GM18498 (cell line): ENCODE measurements at regions not wholly inside any gene's neighbourhood (a gene's known extent, or its start where the extent isn't known, plus 50 kb on each side); places are given as distances from the start of the nearest gene placed in this dataset.
"Not testable (repeated sequence)": the region's sequence is repeated elsewhere in the genome, so short reads cannot be mapped to it uniquely, and the experiment has no call there.

ENCODE experiments used
- ATAC-seq: cut with Tn5 transposase; IDR thresholded peaks from one replicate; pipeline ENCODE4 v1.9.1; 2021; ENCODE audit warnings: mild to moderate bottlenecking, moderate library complexity; ENCODE audit not compliant: unreplicated experiment

DNA sequence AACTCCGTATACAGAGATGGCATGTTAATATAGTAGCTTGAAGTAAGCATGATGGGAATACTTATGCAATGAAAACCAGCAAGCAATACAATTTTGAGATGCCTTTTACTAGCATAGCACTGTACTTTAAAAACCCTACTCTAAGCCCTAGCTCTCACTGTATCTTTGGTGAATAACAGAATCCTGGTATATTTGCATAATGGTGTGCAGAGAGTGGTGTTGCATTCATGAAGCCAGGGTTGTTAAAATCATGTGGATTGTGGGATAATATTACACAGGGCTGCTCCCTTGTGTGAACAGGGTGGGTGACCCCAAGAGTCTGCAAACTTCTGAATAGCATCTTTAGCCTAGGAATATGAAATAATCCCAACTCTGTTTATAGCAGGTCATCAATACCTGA lies 105.2 kb upstream of the BMP2 start:
- no peak for ATAC-seq

DNA sequence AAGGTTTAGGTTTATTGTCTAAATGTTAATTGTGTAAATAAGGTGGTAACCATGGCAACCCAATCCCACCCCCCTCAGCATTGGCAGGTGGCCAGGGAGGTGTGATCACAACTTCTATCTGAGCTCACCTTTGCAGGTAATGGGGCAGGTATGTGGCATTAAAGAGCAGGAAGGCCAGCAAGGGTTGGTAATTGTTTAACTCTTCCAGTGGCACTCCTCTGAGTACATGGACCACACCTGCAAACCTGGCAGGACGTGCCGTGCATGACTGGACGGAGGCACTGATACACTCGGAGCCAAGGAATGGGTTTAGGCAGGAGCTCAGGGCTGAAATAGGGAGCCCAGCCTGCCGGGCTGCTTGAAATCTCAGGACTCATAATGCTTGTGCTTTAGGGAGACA lies 107.0 kb upstream of the BMP2 start:
- no peak for ATAC-seq

DNA sequence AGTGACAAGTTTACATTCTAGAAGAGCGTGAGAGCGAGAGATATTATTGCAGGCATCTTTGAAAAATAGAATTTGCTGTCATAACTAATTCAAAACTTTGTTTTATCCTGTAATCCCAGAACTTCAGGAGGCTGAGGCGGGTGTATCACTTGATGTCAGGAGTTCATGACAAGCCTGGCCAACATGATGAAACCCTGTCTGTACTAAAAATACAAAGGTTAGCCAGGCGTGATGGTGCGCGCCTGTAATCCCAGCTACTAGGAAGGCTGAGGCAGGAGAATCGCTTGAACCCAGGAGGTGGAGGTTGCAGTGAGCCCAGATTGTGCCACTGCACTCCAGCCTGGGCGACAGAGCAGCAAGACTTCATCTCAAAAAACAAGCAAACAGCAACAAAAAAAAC lies 108.6 kb upstream of the BMP2 start:
- not testable (repeated sequence) for ATAC-seq

- ATAC-seq = no peak
Measured at GRCh38 chr20:6657904-6658303, 109.6 kb upstream of the BMP2 start.

GRCh38 chr20:6657111-6657510 lies 110.4 kb upstream of the BMP2 start:
- no peak for ATAC-seq

DNA sequence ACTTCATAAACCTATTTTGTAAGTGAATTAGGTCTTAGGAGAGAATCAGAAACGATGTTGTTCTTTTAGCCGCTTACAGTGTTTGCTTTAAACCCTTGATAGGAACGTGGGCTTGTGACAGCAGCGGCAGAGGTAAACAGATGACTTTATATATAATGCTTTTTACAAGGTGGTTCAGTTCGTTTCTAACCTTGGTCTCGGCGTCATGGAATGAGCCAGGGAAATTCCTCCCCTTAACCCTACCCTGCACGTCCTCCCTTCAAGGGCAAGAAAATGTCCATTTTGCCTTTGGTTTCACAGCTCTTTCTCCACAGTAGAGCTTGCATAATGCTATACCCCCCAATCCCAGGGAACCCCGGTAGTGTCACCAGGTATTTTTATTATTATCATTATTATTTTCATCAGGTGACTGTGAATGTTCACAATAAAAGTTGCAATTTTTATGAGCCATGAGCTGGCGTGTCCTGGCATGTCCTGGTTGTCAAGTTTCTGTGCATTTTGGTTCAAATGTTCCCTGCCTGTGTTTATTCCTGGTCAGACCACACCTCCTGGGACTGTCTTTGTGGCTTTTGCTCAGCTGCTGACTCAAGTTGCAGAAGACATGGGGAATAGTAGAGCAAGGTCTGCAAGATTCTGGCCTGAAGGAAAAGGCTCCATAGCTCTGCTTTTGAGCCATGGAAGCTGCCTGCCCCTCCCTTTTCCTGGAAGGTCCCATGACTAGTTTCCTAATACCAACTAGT lies 112.8 kb upstream of the BMP2 start:
- ATAC-seq = no peak

DNA sequence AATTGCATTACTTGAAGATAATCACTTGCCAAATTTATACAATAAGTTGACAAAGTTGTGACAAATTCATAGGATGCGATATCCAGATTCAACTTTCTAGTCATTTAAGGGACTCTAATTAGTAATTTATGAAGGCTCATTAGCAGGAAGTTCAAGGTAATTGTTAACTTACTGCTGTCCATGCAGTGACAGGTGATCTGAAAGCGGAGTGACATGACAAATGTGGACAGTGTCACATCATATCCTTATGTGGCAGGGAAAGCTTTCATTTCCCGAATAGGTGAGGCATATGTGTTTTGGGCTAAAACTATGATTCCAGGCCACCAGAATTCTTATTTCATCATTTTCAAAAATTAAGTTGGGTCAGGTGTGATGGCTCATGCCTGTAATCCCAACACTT lies 115.9 kb upstream of the BMP2 start:
- no peak for ATAC-seq

- ATAC-seq = no peak
Measured at GRCh38 chr20:6651016-6651415, 116.5 kb upstream of the BMP2 start.

- ATAC-seq = no peak
Measured at GRCh38 chr20:6646021-6646636, 121.4 kb upstream of the BMP2 start.

DNA sequence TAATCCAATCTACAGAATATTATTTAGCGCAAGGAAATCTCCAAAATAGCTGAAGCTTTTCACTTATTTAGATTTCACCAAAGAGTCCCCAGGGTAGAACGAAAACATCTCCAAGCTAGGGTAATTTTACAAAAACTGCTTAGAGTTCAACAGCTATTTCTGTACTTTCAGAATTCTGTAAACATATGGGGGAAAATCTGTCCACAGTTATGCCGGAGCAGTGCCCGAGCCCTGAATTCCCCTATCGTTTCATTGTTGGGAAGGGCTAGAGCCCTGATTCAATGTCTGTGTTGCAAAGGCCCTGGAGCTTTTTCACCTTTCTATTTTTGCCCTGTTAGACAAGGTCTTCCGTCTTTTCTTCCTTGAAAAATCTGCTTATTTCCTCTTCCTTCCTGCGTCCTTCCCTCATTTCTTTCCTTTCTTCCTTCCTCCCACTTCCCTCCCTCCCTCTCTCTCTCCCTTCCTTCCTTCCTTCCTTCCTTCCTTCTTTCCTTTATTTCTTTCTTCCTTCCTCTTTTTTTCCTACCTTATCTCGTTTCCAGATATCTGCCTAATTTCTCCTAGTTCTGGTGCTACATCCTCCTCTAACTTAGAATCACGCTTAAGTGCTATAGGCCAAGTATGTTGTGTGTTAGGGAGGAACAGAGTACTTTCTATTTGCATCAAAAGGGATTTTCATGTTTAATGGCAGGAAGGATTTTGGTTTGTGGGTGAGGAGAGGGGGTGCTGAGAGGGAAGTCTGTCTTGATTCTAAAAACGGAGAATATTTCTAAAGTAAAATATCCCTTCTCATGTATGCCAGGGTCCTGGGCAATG lies 122.5 kb upstream of the BMP2 start:
- ATAC-seq = no peak

DNA sequence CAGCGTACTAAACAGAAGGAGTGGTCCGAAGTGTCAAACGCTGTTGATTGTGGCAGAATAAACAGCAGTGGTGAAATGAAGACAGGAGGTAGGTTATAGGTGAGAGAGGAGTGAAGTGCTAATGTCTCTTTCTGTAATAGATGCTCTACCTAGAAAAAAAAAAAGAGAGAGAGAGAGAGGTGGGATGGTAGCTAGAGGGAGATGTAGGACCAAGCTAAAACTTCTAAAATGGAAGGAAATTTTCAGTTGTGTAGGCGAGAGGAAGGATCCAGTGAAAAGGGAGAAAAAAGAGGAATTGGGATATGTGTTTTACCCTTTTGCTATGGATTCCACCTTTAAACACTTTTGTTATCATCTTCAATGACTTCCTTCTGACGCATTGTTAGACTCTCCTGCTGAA lies 126.5 kb upstream of the BMP2 start:
- no peak for ATAC-seq

DNA sequence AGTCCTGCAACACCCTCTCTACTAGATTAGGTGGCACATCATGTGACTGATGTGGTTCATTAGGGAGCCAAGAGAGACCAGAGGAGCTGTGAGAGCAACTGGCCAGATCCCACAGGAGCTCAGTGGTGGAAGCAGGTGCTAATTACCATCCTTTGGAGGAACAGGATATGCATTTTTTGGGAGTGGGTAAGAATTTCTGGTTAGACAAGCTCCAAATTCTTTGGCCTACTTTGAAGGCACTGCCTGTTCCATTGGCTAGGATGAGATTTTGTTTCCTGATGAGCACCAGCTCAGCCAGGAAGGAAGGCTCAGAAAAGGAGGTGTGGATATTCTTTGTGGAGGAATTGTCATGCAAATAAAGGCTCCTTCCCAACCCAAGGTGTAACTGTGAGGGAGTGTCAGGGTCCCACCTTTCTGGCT lies 130.3 kb upstream of the BMP2 start:
- no peak for ATAC-seq

- ATAC-seq = no peak
Measured at GRCh38 chr20:6636209-6637159, 131.0 kb upstream of the BMP2 start.

GRCh38 chr20:6635034-6635736 lies 132.3 kb upstream of the BMP2 start:
- no peak for ATAC-seq

DNA sequence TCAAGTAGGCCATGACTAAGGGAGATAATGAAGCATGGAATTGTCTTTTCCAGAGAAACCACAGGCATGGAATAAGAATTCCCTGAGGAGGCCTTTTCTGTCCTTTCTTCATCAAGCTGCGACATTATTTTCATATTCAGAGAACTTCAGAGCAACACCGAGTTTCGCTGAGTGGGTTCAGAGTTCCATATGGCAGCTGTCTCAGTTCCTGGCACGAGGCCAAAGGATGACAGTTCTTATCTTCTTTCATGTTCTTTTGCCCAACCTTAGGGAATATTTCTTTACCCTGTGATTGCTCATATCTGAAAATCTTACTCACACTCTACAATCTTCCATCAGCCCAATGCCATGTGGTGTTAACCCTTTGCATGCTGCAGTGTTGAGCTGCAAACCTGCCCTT lies 135.3 kb upstream of the BMP2 start:
- ATAC-seq = no peak

- ATAC-seq = no peak
Measured at GRCh38 chr20:6630514-6630913, 137.0 kb upstream of the BMP2 start.

DNA sequence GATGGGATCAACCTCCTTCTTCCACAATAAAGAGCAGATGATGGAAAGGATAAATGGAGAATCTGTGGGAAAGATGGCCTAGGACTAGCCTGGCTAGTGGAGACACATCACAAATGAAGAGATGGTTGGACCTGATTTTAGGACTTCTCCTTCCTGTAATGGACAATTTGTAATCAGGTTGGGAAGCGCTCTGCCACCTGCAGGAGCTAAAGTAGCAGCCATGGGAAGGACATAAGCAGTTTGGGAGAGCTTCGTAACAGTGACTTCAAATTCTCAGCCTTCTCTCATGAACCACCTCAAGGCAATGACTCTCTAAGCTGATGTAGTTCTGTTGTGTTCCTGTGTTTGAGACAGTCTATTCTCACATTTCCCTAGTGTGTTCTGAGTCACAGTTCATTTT lies 137.9 kb upstream of the BMP2 start:
- ATAC-seq = no peak

- ATAC-seq = no peak
Measured at GRCh38 chr20:6626805-6627204, 140.7 kb upstream of the BMP2 start.

DNA sequence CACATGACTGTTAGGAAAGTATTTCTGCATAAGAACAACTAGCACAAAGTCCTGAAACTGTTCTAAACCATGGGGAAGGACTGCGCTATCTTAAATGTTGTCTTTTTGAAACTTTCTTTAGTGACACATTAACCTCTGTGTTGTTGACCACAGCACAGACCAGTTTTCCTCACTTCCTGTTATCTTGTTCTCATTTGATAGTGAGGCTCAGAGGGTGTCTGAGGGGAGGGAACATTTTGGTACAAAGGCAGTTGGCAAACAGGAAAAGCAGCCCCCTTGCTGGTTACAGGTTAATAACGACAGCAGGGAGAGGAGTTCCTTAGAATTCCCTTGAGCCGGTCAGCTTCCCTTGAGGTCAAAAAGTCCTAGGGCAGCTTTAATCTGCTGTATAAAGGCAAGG lies 143.5 kb upstream of the BMP2 start:
- peak; percentile 100 for ATAC-seq

DNA sequence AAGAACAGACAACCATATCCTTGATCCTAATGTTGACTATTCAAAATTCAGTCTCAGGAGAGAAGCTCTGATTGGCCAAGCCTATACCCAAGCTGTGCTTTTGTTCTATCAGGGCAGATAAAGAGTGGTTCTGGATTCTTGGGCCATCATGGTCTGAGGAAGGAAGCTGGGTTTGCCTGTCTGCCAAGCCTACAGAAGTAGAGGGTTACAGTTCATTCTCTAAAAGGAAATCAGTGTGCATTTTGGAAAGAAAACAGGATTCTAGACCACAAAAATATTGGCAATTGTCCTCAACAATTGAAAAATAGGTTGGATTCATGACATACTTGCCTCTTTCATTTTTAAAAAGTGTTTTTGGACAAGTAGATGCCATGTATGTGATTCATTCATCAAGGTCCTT lies 145.4 kb upstream of the BMP2 start:
- ATAC-seq = no peak
